H9 (cell line): ENCODE measurements at regions not wholly inside any gene's neighbourhood (a gene's known extent, or its start where the extent isn't known, plus 50 kb on each side); places are given as distances from the start of the nearest gene placed in this dataset.

Source experiments
- DNase-seq: peaks from one replicate; pipeline ENCODE4 v3.0.0-alpha.2; 2017
- H2AFZ ChIP-seq: one replicate; pipeline ENCODE4 v1.6.1; 2013; ENCODE audit warnings: mild to moderate bottlenecking, low read length, control low read depth, moderate library complexity
- H2AK5ac ChIP-seq: 2 replicates; pipeline ENCODE4 v1.6.1; 2013; ENCODE audit warnings: low read length, control low read depth, mixed read lengths; ENCODE audit not compliant: insufficient read length
- H2BK120ac ChIP-seq: one replicate; pipeline ENCODE4 v1.6.1; 2013; ENCODE audit warnings: low read depth, mild to moderate bottlenecking, low read length, control low read depth, inconsistent platforms; ENCODE audit not compliant: poor library complexity, severe bottlenecking
- H2BK12ac ChIP-seq: 2 replicates; pipeline ENCODE4 v1.6.1; 2013; ENCODE audit warnings: low read length, control low read depth, mixed read lengths, low read depth; ENCODE audit not compliant: insufficient read length
- H2BK15ac ChIP-seq: 2 replicates; pipeline ENCODE4 v1.6.1; 2013; ENCODE audit warnings: low read depth, low read length, control low read depth
- H2BK20ac ChIP-seq: one replicate; pipeline ENCODE4 v1.6.1; 2013; ENCODE audit warnings: low read depth, mild to moderate bottlenecking, low read length, control low read depth, inconsistent platforms; ENCODE audit not compliant: poor library complexity, severe bottlenecking
- H2BK5ac ChIP-seq: 2 replicates; pipeline ENCODE4 v1.6.1; 2013; ENCODE audit warnings: low read length, control low read depth, mixed read lengths; ENCODE audit not compliant: insufficient read length
- H3K14ac ChIP-seq: 2 replicates; pipeline ENCODE4 v1.6.1; 2013; ENCODE audit warnings: low read length, control low read depth; ENCODE audit not compliant: insufficient read depth
- H3K18ac ChIP-seq: 2 replicates; pipeline ENCODE4 v1.6.1; 2013; ENCODE audit warnings: low read depth, mild to moderate bottlenecking, mixed read lengths, low read length, control low read depth; ENCODE audit not compliant: insufficient read length
- H3K23ac ChIP-seq: 2 replicates; pipeline ENCODE4 v1.6.1; 2013; ENCODE audit warnings: low read length, control low read depth, mixed read lengths, low read depth; ENCODE audit not compliant: insufficient read length
- H3K23me2 ChIP-seq: 2 replicates; pipeline ENCODE4 v1.6.1; 2013; ENCODE audit warnings: low read depth, mild to moderate bottlenecking, mixed read lengths, low read length, control low read depth; ENCODE audit not compliant: insufficient read length, poor library complexity, severe bottlenecking
- H3K27ac ChIP-seq: 2 replicates; pipeline ENCODE4 v1.5.1; 2013; ENCODE audit warnings: low read length, control low read depth, mixed read lengths, low read depth; ENCODE audit not compliant: insufficient read length
- H3K27me3 ChIP-seq: 2 replicates; pipeline ENCODE4 v1.6.1; 2013; ENCODE audit warnings: low read length, control low read depth, inconsistent platforms; ENCODE audit not compliant: insufficient read depth
- H3K4ac ChIP-seq: 2 replicates; pipeline ENCODE4 v1.6.1; 2013; ENCODE audit warnings: low read depth, mild to moderate bottlenecking, control low read depth, inconsistent platforms, low read length, moderate library complexity
- H3K4me1 ChIP-seq: 2 replicates; pipeline ENCODE4 v1.6.1; 2013; ENCODE audit warnings: low read length, control low read depth, inconsistent platforms; ENCODE audit not compliant: insufficient read depth
- H3K4me2 ChIP-seq: 2 replicates; pipeline ENCODE4 v1.6.1; 2013; ENCODE audit warnings: low read length, control low read depth, mixed read lengths; ENCODE audit not compliant: insufficient read length, insufficient read depth
- H3K56ac ChIP-seq: 2 replicates; pipeline ENCODE4 v1.6.1; 2013; ENCODE audit warnings: low read depth, mild to moderate bottlenecking, mixed read lengths, low read length, control low read depth; ENCODE audit not compliant: insufficient read length
- H3K79me1 ChIP-seq: 2 replicates; pipeline ENCODE4 v1.6.1; 2013; ENCODE audit warnings: low read depth, mild to moderate bottlenecking, moderate library complexity, low read length, control low read depth, inconsistent platforms; ENCODE audit not compliant: insufficient read depth, poor library complexity, severe bottlenecking
- H3K79me2 ChIP-seq: 2 replicates; pipeline ENCODE4 v1.6.1; 2013; ENCODE audit warnings: low read length, control low read depth, inconsistent platforms; ENCODE audit not compliant: insufficient read depth
- H3K9ac ChIP-seq: 2 replicates; pipeline ENCODE4 v1.6.1; 2013; ENCODE audit warnings: low read length, control low read depth, mixed read lengths; ENCODE audit not compliant: insufficient read length; ENCODE audit errors: extremely low read depth
- H3K9me3 ChIP-seq: one replicate; pipeline ENCODE4 v1.6.1; 2013; ENCODE audit warnings: low read depth, low read length, inconsistent platforms; ENCODE audit not compliant: control insufficient read depth
- H3T11ph ChIP-seq: one replicate; pipeline ENCODE4 v1.6.1; 2013; ENCODE audit warnings: mild to moderate bottlenecking, low read length, control low read depth, inconsistent platforms
- H4K20me1 ChIP-seq: one replicate; pipeline ENCODE4 v1.6.1; 2013; ENCODE audit not compliant: control insufficient read depth, insufficient read length, insufficient read depth
- H4K5ac ChIP-seq: 2 replicates; pipeline ENCODE4 v1.6.1; 2013; ENCODE audit warnings: low read depth, mild to moderate bottlenecking, mixed read lengths, low read length, control low read depth; ENCODE audit not compliant: insufficient read length
- H4K8ac ChIP-seq: replicated peaks from 2 replicates; pipeline ENCODE4 v1.6.1; 2013; ENCODE audit warnings: low read length, control low read depth, mixed read lengths, low read depth; ENCODE audit not compliant: insufficient read length
- H4K91ac ChIP-seq: 2 replicates; pipeline ENCODE4 v1.6.1; 2013; ENCODE audit warnings: low read depth, mild to moderate bottlenecking, moderate library complexity, mixed read lengths, low read length, control low read depth; ENCODE audit not compliant: insufficient read length
- H3K27ac Mint-ChIP-seq, 3 experiments: 2 replicates in 2 of 3; 3 replicates in 1 of 3; pipeline ENCODE4 v1.8.0; 2020 to 2021; ENCODE audit warnings: mixed read lengths in 3 of 3, mild to moderate bottlenecking in 1 of 3, moderate library complexity in 1 of 3
- H3K27me3 Mint-ChIP-seq: 2 replicates; pipeline ENCODE4 v1.8.0; 2021; ENCODE audit warnings: low read depth, mild to moderate bottlenecking, moderate library complexity, mixed read lengths
- H3K36me3 Mint-ChIP-seq, 3 experiments: 2 replicates in 2 of 3; 3 replicates in 1 of 3; pipeline ENCODE4 v1.8.0; 2020 to 2021; ENCODE audit warnings: low read depth in 3 of 3, mixed read lengths in 3 of 3; ENCODE audit not compliant: insufficient read depth in 1 of 3
- H3K4me1 Mint-ChIP-seq, 2 experiments: 2 replicates each; pipeline ENCODE4 v1.8.0; 2020; ENCODE audit warnings: mixed read lengths in 2 of 2
- H3K4me3 Mint-ChIP-seq, 2 experiments: 2 replicates in 1 of 2; 3 replicates in 1 of 2; pipeline ENCODE4 v1.8.0; 2020 to 2021; ENCODE audit warnings: mild to moderate bottlenecking in 2 of 2, mixed read lengths in 2 of 2, moderate library complexity in 1 of 2
- H3K9me3 Mint-ChIP-seq, 2 experiments: 2 replicates in 1 of 2; 3 replicates in 1 of 2; pipeline ENCODE4 v1.8.0; 2020; ENCODE audit warnings: mild to moderate bottlenecking in 2 of 2, mixed read lengths in 2 of 2, moderate library complexity in 1 of 2
- CTCF ChIP-seq: fragments of 200-600 bp; sonication (generic); conservative IDR thresholded peaks from 3 replicates; pipeline ENCODE4 v1.8.0; 2021; ENCODE audit warnings: antibody characterized with exemption, mild to moderate bottlenecking
- WGBS: extraction: QIAGEN DNeasy Blood & Tissue Kit; methylation state at CpG from one replicate; pipeline ENCODE4 v1.1.7; 2013; ENCODE audit warnings: missing lambda C conversion rate, low lambda C conversion rate, mixed read lengths; ENCODE audit not compliant: insufficient read length; ENCODE audit errors: extremely low coverage; 5-methylcytosine and 5-hydroxymethylcytosine counted together

- H4K5ac ChIP-seq = no peak overlapping the region
- no peak overlapping the region for H3K4ac ChIP-seq
- H2BK120ac ChIP-seq = no peak overlapping the region
- H3K23ac ChIP-seq = no peak overlapping the region
- no peak overlapping the region for H3T11ph ChIP-seq
- H2AFZ ChIP-seq = no peak overlapping the region
- no peak for TF ChIP-seq CTCF
- Mint-ChIP-seq H3K27me3 (no peaks in the 10 kb centered on the region), H3K9me3 (no peaks in the 10 kb centered on the region; a peak in 1 of 5 replicates), H3K36me3 (peaks cover 0 to 26% (median 0%) of the 10 kb centered on the region in 3 experiments; a peak in 3 of 7 replicates), H3K27ac (peak overlapping the region in 1 of 3 experiments; percentile 87; a peak in 1 of 7 replicates), H3K4me3 (no peak overlapping the region), H3K4me1 (peaks cover 12 to 13% of the 10 kb centered on the region in 2 experiments)
- no peaks in the 10 kb centered on the region for H3K4me1 ChIP-seq
- no peak overlapping the region for H3K27ac ChIP-seq
- no peak overlapping the region for H2AK5ac ChIP-seq
- no peak overlapping the region for H2BK15ac ChIP-seq
- H2BK20ac ChIP-seq = no peak overlapping the region
- no peak overlapping the region for H3K9ac ChIP-seq
- no peak overlapping the region for H2BK12ac ChIP-seq
- H4K20me1 ChIP-seq = no peaks in the 10 kb centered on the region
- H4K91ac ChIP-seq = no peak overlapping the region
- H3K79me1 ChIP-seq = no peaks in the 10 kb centered on the region
- no peaks in the 10 kb centered on the region for H3K9me3 ChIP-seq
- H3K14ac ChIP-seq = no peak overlapping the region
- no peak for DNase-seq
- no peaks in the 10 kb centered on the region for H3K23me2 ChIP-seq
- no peak overlapping the region for H3K56ac ChIP-seq
- WGBS = no CpG with 5 or more reads among the region's 1 CpG
- no peak overlapping the region for H2BK5ac ChIP-seq
- H4K8ac ChIP-seq = no peak overlapping the region
- H3K4me2 ChIP-seq = no peak overlapping the region
- H3K27me3 ChIP-seq = no peaks in the 10 kb centered on the region
- H3K79me2 ChIP-seq = no peaks in the 10 kb centered on the region
- no peak overlapping the region for H3K18ac ChIP-seq
These were observed 49.9 kb upstream of the C5orf46 start for GRCh38 chr5:147956064-147956841.
